D721Med (cell line): ENCODE measurements at regions not wholly inside any gene's neighbourhood (a gene's known extent, or its start where the extent isn't known, plus 50 kb on each side); places are given as distances from the start of the nearest gene placed in this dataset.

Source experiments
- DNase-seq: peaks from one replicate; pipeline ENCODE4 v3.0.0; 2011; ENCODE audit warnings: low spot score; ENCODE audit not compliant: insufficient read length
- FAIRE-seq: peaks from 2 replicates; lab custom pipeline; 2011; peaks lifted over from hg19 to GRCh38; lab: Jason Lieb, UNC
- TF ChIP-seq, protein P1 (sequence below): IDR thresholded peaks from 2 replicates; pipeline ENCODE4 v1.5.1; 2012; ENCODE audit warnings: mild to moderate bottlenecking, control low read depth; ENCODE audit not compliant: insufficient read depth; ENCODE audit errors: missing control alignments

DNA sequence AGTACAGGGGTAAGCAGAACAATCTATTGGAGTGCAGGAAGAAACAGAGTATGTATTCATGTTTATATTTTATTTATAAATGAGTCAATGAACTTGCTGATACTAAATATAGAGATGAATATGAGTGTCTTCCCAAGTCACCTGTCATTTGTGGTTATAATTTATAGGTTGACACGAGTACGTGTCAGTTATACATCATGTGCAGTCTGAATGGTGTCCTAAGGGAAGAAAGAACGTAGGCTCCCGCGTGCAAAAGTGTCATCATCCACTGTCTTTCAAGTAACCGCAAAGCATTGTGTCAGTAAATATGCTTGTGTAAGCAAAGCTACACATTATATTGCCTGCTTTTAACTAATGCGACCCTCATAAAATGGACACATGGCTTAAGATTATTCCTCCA, 786.1 kb downstream of the KCNJ2 start:
- DNase-seq, result no peak
- TF ChIP-seq, protein P1, sequence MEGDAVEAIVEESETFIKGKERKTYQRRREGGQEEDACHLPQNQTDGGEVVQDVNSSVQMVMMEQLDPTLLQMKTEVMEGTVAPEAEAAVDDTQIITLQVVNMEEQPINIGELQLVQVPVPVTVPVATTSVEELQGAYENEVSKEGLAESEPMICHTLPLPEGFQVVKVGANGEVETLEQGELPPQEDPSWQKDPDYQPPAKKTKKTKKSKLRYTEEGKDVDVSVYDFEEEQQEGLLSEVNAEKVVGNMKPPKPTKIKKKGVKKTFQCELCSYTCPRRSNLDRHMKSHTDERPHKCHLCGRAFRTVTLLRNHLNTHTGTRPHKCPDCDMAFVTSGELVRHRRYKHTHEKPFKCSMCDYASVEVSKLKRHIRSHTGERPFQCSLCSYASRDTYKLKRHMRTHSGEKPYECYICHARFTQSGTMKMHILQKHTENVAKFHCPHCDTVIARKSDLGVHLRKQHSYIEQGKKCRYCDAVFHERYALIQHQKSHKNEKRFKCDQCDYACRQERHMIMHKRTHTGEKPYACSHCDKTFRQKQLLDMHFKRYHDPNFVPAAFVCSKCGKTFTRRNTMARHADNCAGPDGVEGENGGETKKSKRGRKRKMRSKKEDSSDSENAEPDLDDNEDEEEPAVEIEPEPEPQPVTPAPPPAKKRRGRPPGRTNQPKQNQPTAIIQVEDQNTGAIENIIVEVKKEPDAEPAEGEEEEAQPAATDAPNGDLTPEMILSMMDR, result no peak
- FAIRE-seq, result no peak

DNA sequence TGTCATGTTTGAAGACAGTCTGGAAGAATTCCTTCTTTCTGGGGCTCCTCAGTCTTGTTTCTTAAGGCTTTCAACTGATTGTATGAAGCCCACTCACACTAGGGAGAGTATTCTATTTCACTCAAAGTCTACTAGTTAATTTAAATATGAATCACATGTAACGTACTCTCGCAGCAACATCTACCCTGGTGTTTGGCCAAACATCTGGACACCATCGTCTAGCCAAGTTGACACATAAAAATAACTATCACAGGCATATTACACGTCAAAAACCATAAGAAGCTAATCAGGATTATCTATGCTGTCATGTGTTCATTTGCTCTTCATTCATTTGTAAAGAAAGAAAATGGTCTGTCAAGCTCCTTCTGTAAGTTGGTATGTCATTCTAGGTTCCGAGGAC, 787.4 kb downstream of the KCNJ2 start:
- TF ChIP-seq, protein P1, result no peak
- DNase-seq (no peak), FAIRE-seq (no peak)

DNA sequence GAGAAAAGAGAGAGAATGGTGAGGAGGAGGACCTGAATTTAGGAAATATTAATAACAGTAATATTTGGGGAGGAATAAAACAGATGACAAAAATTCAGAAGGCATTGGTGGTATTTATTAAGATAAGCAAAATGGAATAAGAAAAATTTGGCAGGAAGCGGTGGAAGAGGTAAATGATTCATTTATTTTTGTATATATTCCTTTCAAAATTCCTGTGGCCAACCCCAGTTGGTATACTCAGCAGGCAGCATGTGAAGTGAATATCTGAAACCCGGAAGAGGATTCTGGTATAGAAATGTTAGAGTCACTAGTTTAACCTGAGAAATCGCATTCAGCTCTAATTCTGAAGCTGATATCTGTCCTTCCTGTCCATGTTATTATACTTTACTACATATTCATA, 792.0 kb downstream of the KCNJ2 start:
- TF ChIP-seq, protein P1, result no peak
- FAIRE-seq, result no peak
- DNase-seq, result no peak

GRCh38 chr17:70968302-70968701, 799.0 kb downstream of the KCNJ2 start:
- FAIRE-seq (no peak), DNase-seq (no peak)
- TF ChIP-seq, protein P1, result no peak

GRCh38 chr17:70969521-70970034, 800.2 kb downstream of the KCNJ2 start:
- TF ChIP-seq, protein P1, result no peak
- DNase-seq (no peak), FAIRE-seq (no peak)

- DNase-seq, result no peak
- TF ChIP-seq, protein P1, result no peak
- FAIRE-seq, result no peak
Observed at GRCh38 chr17:70976447-70976846, 807.1 kb downstream of the KCNJ2 start.

GRCh38 chr17:70984873-70985272, 815.5 kb downstream of the KCNJ2 start:
- FAIRE-seq (no peak), DNase-seq (no peak)
- TF ChIP-seq, protein P1, result no peak
